ENCODE measurements at regions not wholly inside any gene's neighbourhood (a gene's known extent, or its start where the extent isn't known, plus 50 kb on each side); places are given as distances from the start of the nearest gene placed in this dataset.

DNA sequence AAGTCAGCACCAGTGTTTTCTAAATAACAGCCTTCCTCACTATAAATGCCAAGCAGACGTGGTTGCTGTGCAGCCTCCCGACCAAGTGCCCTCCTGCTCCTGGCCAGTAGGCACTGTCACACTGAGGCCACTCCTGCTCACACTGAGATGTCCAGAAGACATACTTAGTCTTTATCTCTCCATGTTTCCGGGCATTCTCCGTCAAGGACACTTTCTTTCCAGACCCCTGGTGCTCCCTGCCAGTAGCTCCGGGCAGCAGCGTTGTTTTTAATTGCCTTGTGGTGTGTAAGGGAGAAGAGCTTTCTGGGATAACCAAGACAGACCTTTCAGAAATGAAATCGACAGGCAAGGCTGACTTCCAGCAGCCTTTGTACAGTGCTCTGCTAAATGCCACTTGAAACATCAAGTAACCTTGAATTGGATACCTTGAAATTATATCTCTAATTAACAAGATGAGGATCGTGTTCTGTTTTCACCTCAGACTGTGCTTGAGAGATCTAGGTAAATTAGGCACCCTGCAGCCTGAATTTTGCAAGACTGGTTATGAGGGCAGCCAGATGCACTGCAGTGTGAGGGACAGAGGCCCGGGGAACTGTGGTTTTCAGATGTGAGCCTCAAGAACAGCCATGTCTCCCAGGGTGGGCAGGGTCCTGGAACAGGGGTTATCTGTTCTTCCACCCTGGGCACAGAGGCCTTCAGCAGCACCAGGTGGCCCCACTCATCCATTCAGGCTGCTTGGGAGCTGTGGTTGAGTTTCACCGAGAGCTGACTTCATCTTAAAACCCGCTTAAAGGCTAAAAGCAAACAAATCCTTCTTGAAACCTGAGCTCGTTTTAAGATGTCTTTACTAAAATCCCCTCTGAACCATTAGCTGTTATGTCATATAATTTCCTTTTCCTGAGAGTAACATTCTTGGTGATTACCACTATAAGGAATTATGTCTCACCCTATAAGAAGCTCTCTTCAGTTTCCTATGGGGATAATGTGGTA lies 105.5 kb upstream of the IL12A start:
- Histone ChIP-seq H3K9me2 (ENCODE audit: insufficient read depth) (no peaks in the 10 kb centered on the region), H3K27ac (ENCODE audit: low read depth, low read length) (no peak overlapping the region), H3K9ac (ENCODE audit: low read length) (no peak overlapping the region), H3K4me2 (ENCODE audit: low read length) (no peak overlapping the region), H3K9me3 (ENCODE audit: control insufficient read depth in 1 of 2, insufficient read depth in 1 of 2, low read depth in 1 of 2, low read length in 2 of 2) (no peaks in the 10 kb centered on the region), H3K27me3 (ENCODE audit: insufficient read depth, low read length) (no peaks in the 10 kb centered on the region), H2AFZ (ENCODE audit: low read depth, low read length, poor library complexity, severe bottlenecking) (no peak overlapping the region), H4K20me1 (ENCODE audit: insufficient read depth) (no peaks in the 10 kb centered on the region), H3K79me2 (ENCODE audit: insufficient read depth, low read length) (no peaks in the 10 kb centered on the region), H3K4me1 (ENCODE audit: control insufficient read depth in 1 of 2, insufficient read depth in 2 of 2, low read length in 2 of 2) (peaks cover 0 to 12% of the 10 kb centered on the region in 2 experiments; a peak in 2 of 4 replicates), H3K4me3 (replicated peaks in 1 of 2; ENCODE audit: low read depth in 1 of 2, low read length in 2 of 2) (no peak overlapping the region), H3K36me3 (ENCODE audit: control insufficient read depth in 1 of 2, insufficient read depth in 2 of 2, low read length in 2 of 2) (no peaks in the 10 kb centered on the region)
- ATAC-seq (no peak), DNase-seq (ENCODE audit: low read depth, low spot score) (no peak)
- intact Hi-C loops (cut with micrococcal nuclease): loop anchor here (5.0 to 10.0 kb wide), 3 partner anchors 104 to 532 kb away; partner anchors contain the start of gene IL12A
- RAD21 ChIA-PET (ENCODE audit: low non-redundant PET in 1 of 2, low total read pairs in 2 of 2, uncharacterized antibody in 2 of 2, unreplicated experiment in 2 of 2): interaction anchor here in 1 of 2 experiments (2.1 kb wide), 1 partner anchor 54 kb away, joined by 4 read pairs; no protein-coding TSS in a partner anchor
- TF ChIP-seq SP1 (IDR thresholded peaks at IDR 0.05; ENCODE audit: low read depth) (no peak), CBX3 (IDR thresholded peaks at IDR 0.05; ENCODE audit: low read depth) (no peak), POLR2AphosphoS5 (IDR thresholded peaks at IDR 0.05; ENCODE audit: low read depth, low read length) (no peak), FOSL1 (IDR thresholded peaks at IDR 0.05; ENCODE audit: low read depth) (no peak), ELF1 (IDR thresholded peaks at IDR 0.05; ENCODE audit: borderline replicate concordance, low read depth) (no peak), EZH2phosphoT487 (IDR thresholded peaks at IDR 0.05; ENCODE audit: borderline replicate concordance) (no peak), ZFX (IDR thresholded peaks at IDR 0.05) (no peak)
- TF ChIP-seq, protein P1, sequence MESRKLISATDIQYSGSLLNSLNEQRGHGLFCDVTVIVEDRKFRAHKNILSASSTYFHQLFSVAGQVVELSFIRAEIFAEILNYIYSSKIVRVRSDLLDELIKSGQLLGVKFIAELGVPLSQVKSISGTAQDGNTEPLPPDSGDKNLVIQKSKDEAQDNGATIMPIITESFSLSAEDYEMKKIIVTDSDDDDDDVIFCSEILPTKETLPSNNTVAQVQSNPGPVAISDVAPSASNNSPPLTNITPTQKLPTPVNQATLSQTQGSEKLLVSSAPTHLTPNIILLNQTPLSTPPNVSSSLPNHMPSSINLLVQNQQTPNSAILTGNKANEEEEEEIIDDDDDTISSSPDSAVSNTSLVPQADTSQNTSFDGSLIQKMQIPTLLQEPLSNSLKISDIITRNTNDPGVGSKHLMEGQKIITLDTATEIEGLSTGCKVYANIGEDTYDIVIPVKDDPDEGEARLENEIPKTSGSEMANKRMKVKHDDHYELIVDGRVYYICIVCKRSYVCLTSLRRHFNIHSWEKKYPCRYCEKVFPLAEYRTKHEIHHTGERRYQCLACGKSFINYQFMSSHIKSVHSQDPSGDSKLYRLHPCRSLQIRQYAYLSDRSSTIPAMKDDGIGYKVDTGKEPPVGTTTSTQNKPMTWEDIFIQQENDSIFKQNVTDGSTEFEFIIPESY (IDR thresholded peaks at IDR 0.05; ENCODE audit: extremely low read depth, insufficient replicate concordance, low read length): no peak
- TF ChIP-seq, protein P2, sequence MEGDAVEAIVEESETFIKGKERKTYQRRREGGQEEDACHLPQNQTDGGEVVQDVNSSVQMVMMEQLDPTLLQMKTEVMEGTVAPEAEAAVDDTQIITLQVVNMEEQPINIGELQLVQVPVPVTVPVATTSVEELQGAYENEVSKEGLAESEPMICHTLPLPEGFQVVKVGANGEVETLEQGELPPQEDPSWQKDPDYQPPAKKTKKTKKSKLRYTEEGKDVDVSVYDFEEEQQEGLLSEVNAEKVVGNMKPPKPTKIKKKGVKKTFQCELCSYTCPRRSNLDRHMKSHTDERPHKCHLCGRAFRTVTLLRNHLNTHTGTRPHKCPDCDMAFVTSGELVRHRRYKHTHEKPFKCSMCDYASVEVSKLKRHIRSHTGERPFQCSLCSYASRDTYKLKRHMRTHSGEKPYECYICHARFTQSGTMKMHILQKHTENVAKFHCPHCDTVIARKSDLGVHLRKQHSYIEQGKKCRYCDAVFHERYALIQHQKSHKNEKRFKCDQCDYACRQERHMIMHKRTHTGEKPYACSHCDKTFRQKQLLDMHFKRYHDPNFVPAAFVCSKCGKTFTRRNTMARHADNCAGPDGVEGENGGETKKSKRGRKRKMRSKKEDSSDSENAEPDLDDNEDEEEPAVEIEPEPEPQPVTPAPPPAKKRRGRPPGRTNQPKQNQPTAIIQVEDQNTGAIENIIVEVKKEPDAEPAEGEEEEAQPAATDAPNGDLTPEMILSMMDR (IDR thresholded peaks at IDR 0.05 in 2 of 3, conservative IDR thresholded peaks at IDR 0.05 in 1 of 3; ENCODE audit: borderline replicate concordance in 1 of 3, insufficient read depth in 1 of 3, low read depth in 2 of 3, low read length in 2 of 3): no peak
- POLR2A ChIA-PET: no interaction called here
- CTCF ChIA-PET: interaction anchor here (5.7 to 6.3 kb wide), 2 partner anchors 105 to 121 kb away, joined by 51 to 154 read pairs; partner anchors contain the start of gene IL12A
- no TSS peak for BruUV-seq (replicated peaks)

Measured in HCT116 (cell line).